Adrenal gland (tissue), 9 donors: ENCODE measurements at regions not wholly inside any gene's neighbourhood (a gene's known extent, or its start where the extent isn't known, plus 50 kb on each side); places are given as distances from the start of the nearest gene placed in this dataset.

Source experiments
- DNase-seq, 7 donors: peaks; one replicate each; pipeline ENCODE4 v3.0.0-alpha.2; 2019 to 2020
- H3K27ac ChIP-seq, 5 donors: fragments of 200-600 bp; sonication (generic) in 4 of 5; 1 replicate in 3 of 5; 2 replicates in 2 of 5; pipeline versions ENCODE4 v1.5.1 to v1.8.0; 2016 to 2020; ENCODE audit warnings: mild to moderate bottlenecking in 1 of 5
- H3K27me3 ChIP-seq: fragments of 200-600 bp; 2 replicates; pipeline ENCODE4 v1.8.0; 2021
- H3K36me3 ChIP-seq, 2 donors: fragments of 200-600 bp; replicated peaks in 1 of 2; 1 replicate in 1 of 2; 2 replicates in 1 of 2; pipeline versions ENCODE4 v1.5.1 to v1.8.0; 2018 to 2022
- H3K4me1 ChIP-seq, 2 donors: fragments of 200-600 bp; replicated peaks in 1 of 2; 1 replicate in 1 of 2; 2 replicates in 1 of 2; pipeline versions ENCODE4 v1.5.1 to v1.8.0; 2018 to 2021
- H3K4me3 ChIP-seq, 4 donors: fragments of 200-600 bp; sonication (generic) in 3 of 4; one replicate each; pipeline ENCODE4 v1.5.1; 2016 to 2018
- H3K9me3 ChIP-seq, 3 donors: fragments of 200-600 bp; sonication (generic) in 1 of 3; replicated peaks in 1 of 3; 1 replicate in 2 of 3; 2 replicates in 1 of 3; pipeline versions ENCODE4 v1.5.1 to v1.8.0; 2016 to 2021
- CTCF ChIP-seq, 6 experiments: fragments of 450-650 bp in 4 of 6; fragments of 200-600 bp in 2 of 6; sonication (generic) in 1 of 6; IDR thresholded peaks; 1 replicate in 5 of 6; 2 replicates in 1 of 6; pipeline versions ENCODE4 v1.5.1 to v1.8.0; 2016 to 2021; ENCODE audit warnings: antibody characterized with exemption in 6 of 6, mild to moderate bottlenecking in 2 of 6, moderate library complexity in 1 of 6
- POLR2A ChIP-seq, 2 donors: fragments of 450-650 bp; IDR thresholded peaks; one replicate each; pipeline ENCODE4 v1.6.1; 2017; ENCODE audit warnings: antibody characterized with exemption in 2 of 2, mild to moderate bottlenecking in 2 of 2, moderate library complexity in 1 of 2
- WGBS, 4 donors: extraction: QIAGEN DNeasy Blood & Tissue Kit in 2 of 4; methylation state at CpG; one replicate each; pipeline versions ENCODE4 v1.1.5 to v1.1.7; 2013 to 2017; 5-methylcytosine and 5-hydroxymethylcytosine counted together
- intact Hi-C, 2 donors: fragments of 100-400 bp; cut with DNase I; formaldehyde crosslinking; loops; one replicate each; pipeline versions ENCODE4 v1.14.1 to v1.15.0; 2022 to 2023
- donor health status: healthy with polysubstance abuse.
- donor health status: Bipolar disorder and iron deficiency.
- donor health status: DM: yes; HTN: yes; CAD: no.
- donor health status: DM: no; HTN: no; CAD: no.
- donor health status: DM: no; HTN: no; CAD: no.

- no peak for TF ChIP-seq CTCF (IDR thresholded peaks at IDR 0.05)
- no peak for TF ChIP-seq POLR2A (IDR thresholded peaks at IDR 0.05)
- no peaks in the 10 kb centered on the region for H3K4me1 ChIP-seq
- no peaks in the 10 kb centered on the region for H3K27me3 ChIP-seq
- 57 to 65% (median 59%) methylated on average over 1 of the region's 1 CpG for WGBS, 4 donors
- H3K36me3 ChIP-seq, result no peaks in the 10 kb centered on the region
- H3K27ac ChIP-seq, result no peak overlapping the region
- intact Hi-C loops, result no loop called here
- H3K4me3 ChIP-seq, result no peak overlapping the region
- DNase-seq, result no peak
- H3K9me3 ChIP-seq, result no peaks in the 10 kb centered on the region
Observed at GRCh38 chr18:44149706-44150105, 531.0 kb upstream of the SETBP1 start.

DNA sequence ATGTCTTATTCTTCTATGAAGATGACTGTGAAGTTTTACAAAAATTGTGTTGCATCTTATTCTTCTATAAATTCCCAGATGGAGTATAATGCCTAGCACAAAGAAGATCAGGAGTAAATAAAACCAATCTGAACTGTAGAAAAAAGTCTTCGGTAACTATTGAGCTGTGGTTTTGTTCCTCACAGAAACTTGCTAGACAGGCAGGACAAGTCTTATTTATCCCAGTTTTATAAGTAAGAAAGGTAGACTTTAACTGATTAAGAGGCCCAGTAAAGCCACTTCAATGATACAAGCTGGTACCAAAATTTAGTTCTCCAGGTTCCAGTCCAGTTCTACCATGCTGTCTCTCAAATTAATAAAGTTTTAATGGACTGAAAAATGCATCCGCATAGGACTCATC lies 526.7 kb upstream of the SETBP1 start:
- Histone ChIP-seq H3K9me3 (no peaks in the 10 kb centered on the region), H3K27me3 (no peaks in the 10 kb centered on the region), H3K36me3 (no peaks in the 10 kb centered on the region), H3K4me3 (no peak overlapping the region), H3K4me1 (no peaks in the 10 kb centered on the region), H3K27ac (no peak overlapping the region)
- intact Hi-C loops, result no loop called here
- WGBS, 4 donors, result 42 to 95% (median 61%) methylated on average over 2 of the region's 2 CpGs
- TF ChIP-seq POLR2A (IDR thresholded peaks at IDR 0.05), result no peak
- TF ChIP-seq CTCF (IDR thresholded peaks at IDR 0.05), result no peak
- DNase-seq, result no peak

GRCh38 chr18:44156126-44156525 lies 524.6 kb upstream of the SETBP1 start:
- intact Hi-C loops, result no loop called here
- Histone ChIP-seq H3K36me3 (no peaks in the 10 kb centered on the region), H3K9me3 (no peaks in the 10 kb centered on the region), H3K4me1 (no peaks in the 10 kb centered on the region), H3K4me3 (no peak overlapping the region), H3K27me3 (no peaks in the 10 kb centered on the region), H3K27ac (no peak overlapping the region)
- 78 to 82% (median 80%) methylated on average over 3 of the region's 3 CpGs for WGBS, 4 donors
- no peak for DNase-seq
- no peak for TF ChIP-seq POLR2A (IDR thresholded peaks at IDR 0.05)
- no peak for TF ChIP-seq CTCF (IDR thresholded peaks at IDR 0.05)

DNA sequence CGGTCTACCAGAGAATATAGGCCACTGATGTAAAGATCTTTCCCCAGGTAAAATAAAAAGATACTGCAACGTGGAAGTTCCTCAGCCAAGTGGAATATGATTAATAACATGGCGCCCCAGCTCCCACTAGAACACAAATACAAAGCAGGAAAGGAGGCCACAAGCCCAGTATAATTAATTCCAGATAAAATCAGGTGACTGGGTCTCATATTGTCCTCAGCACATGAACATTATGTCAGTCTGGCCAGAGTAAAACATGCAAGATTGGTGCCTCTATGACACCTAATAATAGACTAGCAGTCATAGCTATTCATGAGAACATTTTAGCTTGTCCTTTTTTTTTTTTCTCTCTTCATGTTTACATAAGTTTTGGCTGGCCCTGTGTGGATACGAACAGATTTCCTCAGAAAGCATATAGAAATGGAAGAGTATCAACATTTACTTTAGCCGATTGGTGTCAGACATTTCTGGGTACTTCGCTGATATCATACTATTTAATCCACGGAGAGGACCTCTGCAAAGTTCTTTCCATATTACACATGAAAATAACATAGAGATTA lies 523.8 kb upstream of the SETBP1 start:
- no peaks in the 10 kb centered on the region for H3K9me3 ChIP-seq
- DNase-seq, result no peak
- intact Hi-C loops, result no loop called here
- WGBS, 4 donors, result 64 to 78% (median 72%) methylated on average over 7 of the region's 7 CpGs
- no peak overlapping the region for H3K4me3 ChIP-seq
- no peak for TF ChIP-seq CTCF (IDR thresholded peaks at IDR 0.05)
- no peak for TF ChIP-seq POLR2A (IDR thresholded peaks at IDR 0.05)
- no peaks in the 10 kb centered on the region for H3K4me1 ChIP-seq
- H3K27me3 ChIP-seq, result no peaks in the 10 kb centered on the region
- no peak overlapping the region for H3K27ac ChIP-seq
- H3K36me3 ChIP-seq, result no peaks in the 10 kb centered on the region
